ENCODE measurements at regions not wholly inside any gene's neighbourhood (a gene's known extent, or its start where the extent isn't known, plus 50 kb on each side); places are given as distances from the start of the nearest gene placed in this dataset.

DNA sequence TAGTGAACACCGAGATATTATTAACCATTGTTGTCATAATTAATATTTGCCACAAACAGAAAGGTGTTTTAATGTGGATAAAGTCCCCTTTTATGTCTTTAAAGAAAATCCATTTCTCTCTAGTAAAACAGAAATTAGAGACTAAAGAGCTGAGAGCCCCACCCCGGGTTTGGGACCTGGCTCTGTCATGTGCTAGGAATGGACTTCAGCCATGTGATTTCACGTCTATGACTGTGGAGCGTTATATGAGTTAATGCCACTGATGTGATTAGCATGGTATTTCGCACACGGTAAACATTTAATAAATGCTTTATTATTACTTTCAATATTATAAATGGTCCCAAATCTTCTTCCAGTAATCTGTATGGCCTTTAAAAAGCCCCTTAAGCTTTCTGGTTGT lies 205.0 kb upstream of the NFIA start:
- TF ChIP-seq, protein P1, sequence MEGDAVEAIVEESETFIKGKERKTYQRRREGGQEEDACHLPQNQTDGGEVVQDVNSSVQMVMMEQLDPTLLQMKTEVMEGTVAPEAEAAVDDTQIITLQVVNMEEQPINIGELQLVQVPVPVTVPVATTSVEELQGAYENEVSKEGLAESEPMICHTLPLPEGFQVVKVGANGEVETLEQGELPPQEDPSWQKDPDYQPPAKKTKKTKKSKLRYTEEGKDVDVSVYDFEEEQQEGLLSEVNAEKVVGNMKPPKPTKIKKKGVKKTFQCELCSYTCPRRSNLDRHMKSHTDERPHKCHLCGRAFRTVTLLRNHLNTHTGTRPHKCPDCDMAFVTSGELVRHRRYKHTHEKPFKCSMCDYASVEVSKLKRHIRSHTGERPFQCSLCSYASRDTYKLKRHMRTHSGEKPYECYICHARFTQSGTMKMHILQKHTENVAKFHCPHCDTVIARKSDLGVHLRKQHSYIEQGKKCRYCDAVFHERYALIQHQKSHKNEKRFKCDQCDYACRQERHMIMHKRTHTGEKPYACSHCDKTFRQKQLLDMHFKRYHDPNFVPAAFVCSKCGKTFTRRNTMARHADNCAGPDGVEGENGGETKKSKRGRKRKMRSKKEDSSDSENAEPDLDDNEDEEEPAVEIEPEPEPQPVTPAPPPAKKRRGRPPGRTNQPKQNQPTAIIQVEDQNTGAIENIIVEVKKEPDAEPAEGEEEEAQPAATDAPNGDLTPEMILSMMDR (IDR thresholded peaks at IDR 0.05), result no peak
- TF ChIP-seq ZFX (IDR thresholded peaks at IDR 0.05; ENCODE audit: borderline replicate concordance), result no peak
